HG02938 (cell line): ENCODE measurements at regions not wholly inside any gene's neighbourhood (a gene's known extent, or its start where the extent isn't known, plus 50 kb on each side); places are given as distances from the start of the nearest gene placed in this dataset.
"Not testable (repeated sequence)": the region's sequence is repeated elsewhere in the genome, so short reads cannot be mapped to it uniquely, and the experiment has no call there.

Source experiments
- ATAC-seq: cut with Tn5 transposase; IDR thresholded peaks from one replicate; pipeline ENCODE4 v1.9.1; 2021; ENCODE audit warnings: mild to moderate bottlenecking, moderate library complexity; ENCODE audit not compliant: unreplicated experiment

DNA sequence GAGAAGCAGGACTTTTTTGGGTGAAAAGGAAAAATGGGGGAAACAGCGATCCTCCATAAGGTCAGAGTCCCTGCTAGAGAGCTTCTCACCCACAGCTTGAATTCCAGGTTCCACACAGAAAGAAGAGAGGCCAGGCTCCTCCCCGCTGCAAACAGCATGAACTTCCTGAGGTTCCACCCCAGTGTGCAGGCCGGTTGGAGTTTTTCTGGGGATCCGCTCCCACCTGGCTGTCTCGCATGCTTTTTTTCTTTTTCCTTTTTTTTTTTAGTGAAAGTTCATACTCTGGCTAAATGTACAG, 595.1 kb upstream of the ZP4 start:
- ATAC-seq = no peak

DNA sequence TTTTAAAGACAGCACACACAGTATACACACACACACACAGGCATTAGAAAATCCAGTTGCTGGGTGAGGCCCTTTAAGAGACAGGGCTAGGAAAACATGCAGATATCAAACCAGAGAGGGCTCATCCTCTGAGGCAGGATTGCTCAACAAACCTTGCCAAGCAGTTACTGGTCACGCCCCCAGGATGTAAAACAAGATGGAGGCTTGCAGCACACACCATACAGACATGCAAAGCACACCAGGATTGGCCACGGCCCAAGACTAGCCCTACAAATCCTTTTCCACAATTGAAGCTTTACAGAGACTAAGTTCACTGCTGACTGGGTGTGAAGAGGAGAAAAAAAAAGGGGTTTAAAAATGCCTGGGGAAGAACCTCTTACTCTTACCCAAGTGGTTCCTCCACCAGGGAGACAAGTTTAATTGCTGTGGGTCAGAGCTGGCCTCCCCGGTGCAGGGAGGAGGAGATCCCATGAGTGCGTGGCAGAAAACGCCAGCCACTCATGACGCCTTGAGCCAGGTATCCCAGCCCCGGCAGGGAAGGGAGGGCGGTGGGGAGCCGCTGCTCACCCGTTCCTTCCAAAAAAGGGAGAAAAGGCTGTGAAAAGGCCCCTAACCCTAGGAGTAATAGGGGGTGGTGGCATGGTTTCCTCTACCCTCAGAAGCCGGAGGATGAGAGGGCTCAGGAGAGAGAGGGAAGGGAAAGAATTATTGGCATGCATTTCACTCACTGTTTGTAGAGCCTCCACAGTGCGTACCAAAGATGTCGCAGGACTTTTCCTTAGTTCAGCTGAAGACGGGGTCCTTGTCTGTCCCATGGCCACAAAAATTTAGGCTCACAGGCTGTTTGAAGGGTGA, 594.6 kb upstream of the ZP4 start:
- no peak for ATAC-seq

DNA sequence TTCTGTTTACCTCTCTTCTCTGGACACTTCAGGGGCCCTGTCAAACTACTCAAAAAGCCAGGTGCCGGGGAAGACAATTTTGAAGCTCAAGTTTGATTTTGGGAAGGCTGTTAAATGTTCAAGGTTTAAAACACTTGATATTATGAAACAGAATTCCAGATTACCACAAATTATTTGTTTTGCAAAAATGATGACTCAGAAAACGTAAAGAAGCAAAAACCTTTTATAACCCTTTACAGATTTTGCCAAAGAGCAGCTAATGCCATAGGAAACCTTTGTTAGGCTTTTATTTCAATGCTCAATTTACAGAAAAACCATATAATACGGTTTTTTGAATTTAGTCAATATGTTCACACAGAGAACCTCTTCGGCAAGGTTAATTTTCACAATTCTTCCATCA, 593.4 kb upstream of the ZP4 start:
- no peak for ATAC-seq

DNA sequence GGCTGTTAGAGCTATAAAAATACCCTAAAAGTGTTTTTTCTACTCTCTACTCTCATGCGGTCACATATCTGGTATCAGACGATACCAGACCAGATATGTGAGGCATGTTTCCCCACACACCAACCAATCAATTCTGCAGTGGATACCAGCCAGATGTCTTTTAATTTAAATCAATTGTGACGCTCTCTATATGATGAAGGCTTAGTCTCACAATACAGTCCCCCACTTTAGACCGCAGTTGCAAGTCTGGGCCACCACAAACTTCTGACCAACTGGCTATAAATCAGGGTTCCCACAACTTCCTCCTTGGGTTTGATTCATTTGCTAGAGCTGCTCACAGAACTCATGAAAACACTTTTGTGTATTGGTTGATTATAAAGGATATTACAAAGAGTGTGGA, 586.1 kb upstream of the ZP4 start:
- no peak for ATAC-seq

DNA sequence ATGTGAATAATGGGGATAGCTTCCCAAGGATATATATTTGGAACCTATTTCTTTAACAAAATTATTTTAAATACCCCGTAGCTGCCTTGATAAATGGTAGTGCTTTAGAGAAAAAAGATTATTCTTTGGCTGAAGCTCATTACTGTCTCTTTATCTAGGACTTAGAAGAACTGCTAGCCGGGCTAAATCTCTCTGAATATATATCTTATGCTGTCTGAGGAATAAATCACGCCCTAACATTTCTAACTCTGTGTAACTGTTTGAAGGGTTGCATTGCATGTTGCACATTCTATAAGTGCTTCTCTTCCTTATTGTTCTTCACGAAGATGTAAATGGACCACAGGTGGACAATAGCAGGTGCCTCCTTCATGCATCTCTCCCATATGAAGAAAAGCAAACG, 585.0 kb upstream of the ZP4 start:
- ATAC-seq = no peak

DNA sequence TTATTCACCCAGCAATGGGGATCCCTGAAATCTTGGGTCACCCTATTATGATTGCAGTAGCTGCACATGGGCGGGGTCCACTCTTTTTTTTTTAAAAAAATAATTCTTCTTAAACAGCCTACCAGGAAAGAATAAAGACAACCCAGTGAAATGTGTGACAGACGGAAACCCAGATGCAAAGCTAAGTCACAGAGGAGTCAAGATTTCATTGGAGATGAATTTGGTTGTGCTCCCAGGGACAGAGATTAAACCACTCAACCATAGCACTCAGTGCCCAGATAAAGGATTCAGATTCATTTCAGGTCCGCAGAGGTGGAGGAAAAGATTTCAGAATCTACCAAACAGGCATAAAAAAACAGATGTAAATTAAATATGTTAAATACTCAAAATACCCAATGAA, 583.5 kb upstream of the ZP4 start:
- no peak for ATAC-seq

DNA sequence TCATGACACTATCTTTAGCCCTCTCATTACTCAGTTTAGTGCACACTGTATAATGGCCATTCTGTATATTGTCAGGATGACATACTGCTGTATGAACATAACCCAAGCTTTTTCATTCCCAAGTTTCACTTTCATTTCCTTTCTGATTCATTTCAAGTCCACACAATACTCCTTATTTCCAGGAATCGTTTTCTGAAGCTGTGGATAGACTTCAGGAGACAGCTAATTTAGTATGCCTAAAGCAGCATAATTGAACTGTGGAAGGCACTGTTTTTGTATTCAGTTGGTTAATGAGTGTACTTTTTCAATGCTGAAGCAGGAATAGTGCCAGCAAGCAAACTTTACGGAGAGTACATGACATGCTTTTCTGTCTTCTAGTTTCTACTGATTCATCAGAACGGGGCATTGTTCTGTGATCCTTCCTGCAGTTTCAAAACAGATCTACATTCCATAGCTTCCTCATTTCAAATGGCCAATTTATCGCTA, 578.5 kb upstream of the ZP4 start:
- no peak for ATAC-seq

DNA sequence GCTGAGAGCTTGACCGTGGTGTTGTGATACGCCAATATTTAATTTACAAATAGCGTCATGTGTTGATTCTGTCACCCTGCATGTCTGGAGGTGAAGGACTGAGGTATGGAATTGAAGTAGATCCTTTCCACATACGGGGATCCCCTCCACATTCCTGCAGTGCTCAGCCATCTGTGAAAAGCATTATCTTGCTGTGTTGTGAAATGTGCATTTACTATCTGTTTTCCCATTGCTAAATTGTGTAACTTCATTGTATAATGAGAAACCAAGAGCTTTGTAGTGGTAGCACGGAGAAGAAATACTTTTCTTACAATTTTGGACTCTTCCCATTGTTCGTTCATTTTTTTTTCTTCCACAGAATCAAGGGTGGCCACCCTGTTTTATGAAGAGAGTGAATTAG, 577.3 kb upstream of the ZP4 start:
- no peak for ATAC-seq

DNA sequence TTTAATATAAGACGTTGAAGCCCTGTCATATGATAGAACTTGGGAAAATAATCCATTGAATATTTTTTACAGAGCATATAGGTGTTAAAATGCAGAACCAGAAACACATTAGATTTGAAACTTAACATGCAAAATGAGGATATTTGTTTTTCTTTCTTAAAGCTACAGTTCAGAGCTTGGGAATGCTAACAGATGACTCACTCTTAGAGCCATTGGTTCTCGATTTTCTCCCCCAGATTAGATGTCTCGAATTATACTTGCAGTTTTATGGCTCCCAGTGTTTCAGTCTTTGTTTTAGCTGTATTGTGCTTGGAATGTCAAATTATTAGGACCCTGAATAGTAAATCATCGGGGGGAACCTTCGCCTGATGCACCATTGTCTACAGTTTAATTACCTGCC, 575.7 kb upstream of the ZP4 start:
- no peak for ATAC-seq

DNA sequence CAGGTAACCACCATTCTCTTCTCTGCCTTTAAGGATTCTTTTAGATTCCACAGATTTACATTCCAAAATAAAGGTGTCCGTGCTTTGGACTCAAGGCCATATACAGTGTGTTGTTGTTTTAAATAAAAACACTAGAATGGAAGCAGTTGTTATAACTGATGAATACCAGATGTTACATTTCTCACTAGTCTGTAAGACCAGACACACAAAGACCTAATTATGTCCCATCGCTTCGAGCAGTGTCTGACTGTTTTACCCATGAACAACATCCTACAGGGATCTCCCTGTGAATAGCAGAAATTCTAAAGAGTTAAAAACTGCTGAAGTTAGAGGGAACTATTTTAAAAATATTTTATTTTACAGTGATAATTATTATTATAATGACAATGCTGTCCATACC, 574.7 kb upstream of the ZP4 start:
- ATAC-seq = no peak

DNA sequence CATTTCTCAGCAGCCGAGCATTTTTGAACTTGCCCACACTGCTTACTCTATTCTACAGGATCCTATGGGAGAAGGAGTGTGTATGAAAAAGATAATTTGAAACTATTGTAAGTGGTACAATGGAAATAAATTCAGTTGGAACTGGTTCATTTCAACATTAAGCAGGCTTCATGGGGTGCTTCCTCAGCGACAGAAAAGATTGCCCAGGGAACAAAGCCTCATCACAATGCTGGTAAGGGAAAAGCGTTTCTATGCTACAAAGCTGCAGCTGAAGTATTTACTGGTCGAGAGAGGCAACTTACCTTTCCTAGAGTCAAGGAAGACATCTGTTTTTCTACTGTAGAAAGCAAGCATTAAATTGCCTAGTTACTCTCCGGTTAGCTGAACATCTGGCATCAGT, 568.2 kb upstream of the ZP4 start:
- ATAC-seq = no peak

DNA sequence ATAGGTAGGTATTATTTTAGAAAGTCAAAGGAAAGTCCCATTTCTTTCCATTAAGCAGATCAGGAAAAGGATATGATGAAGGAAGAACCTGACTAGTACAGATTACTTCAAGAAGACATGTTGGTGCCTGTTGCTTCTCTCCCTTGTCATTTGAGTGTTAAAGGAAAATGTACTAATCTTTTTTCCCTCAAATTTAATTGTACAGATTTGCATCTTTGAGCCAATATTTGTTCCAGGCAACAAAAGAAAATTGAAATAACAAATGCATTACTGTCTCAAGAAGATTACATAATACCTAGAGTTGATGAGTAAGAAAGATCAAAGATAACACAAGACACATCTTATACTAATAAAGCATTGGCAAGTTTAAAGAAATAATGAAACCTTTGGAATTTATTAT, 566.9 kb upstream of the ZP4 start:
- no peak for ATAC-seq

DNA sequence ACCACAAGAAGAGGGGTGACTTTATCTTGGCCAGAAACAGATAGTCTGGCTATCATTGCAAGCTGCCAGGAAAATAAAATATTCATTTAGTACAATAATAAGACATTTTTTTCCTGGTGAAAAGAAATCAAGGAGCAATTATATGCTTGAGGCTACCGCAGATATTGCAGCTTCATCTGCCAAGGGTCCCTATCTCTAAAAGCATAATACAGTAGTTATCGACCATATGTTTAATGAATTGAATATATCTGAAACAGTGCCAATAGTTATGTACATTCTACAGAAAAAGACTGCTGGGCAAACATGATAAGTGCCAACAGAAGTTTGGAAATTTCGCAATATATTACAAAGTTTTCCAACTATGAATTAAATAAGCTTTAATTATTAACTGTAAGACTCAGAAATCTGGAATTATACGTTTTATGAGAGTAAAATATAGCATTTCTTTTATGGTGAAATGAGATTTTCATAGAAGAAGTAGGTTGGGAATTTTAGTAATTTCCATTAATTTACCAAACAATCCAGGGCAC, 561.1 kb upstream of the ZP4 start:
- ATAC-seq = no peak

DNA sequence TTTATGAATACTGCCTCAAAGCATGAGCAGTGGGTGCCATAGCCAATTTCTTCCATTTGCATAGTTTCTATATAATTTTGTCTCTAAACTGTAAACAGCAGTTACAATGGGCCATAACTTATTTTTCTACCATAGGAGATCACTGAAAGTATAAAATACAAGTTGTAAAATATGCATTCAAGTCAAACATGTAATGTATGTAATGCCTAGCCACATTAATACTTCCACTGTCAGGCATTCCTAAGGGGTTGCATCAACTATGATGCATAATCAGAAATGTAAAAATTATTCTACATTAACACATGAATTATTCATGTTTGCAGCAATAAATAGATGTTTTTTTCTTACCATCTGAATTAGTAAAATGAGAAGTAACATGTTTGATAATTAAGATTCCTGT, 560.3 kb upstream of the ZP4 start:
- no peak for ATAC-seq

DNA sequence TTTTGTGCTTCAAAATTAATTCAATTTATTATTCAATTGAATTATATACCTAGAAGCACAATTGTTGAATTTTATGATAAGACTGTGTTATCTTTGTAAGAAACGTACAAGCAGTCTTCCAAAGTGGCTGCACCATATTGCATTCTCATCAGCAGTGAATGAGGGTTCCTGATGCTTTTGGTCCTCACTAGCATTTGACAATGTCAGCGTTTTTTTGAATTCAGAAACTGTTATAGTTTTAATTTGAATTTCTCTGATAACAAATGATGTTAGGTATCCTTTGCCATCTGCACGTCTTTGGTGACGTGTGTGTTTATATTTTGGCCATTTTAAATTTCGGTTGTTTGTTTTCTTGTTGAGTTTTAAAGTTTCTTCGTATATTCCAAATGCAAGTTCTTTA, 553.0 kb upstream of the ZP4 start:
- no peak for ATAC-seq

DNA sequence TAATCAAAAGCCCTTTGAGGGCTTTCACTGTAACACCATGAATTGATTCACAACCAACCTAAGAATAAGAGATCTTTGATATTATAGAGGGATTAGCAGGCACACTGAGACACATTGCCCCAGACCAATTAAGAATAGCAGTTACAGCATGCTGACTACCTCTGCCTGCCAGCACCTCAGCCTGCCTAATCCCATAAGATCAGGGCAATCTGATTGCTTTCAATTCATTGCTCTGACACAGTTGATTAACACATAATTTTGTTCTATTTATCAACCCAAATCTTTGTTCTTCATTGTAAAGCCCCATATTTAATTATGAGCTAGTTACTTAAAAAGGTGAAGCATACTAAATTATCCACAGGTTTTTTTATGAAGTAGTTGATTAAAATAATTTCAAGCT, 548.8 kb upstream of the ZP4 start:
- no peak for ATAC-seq

DNA sequence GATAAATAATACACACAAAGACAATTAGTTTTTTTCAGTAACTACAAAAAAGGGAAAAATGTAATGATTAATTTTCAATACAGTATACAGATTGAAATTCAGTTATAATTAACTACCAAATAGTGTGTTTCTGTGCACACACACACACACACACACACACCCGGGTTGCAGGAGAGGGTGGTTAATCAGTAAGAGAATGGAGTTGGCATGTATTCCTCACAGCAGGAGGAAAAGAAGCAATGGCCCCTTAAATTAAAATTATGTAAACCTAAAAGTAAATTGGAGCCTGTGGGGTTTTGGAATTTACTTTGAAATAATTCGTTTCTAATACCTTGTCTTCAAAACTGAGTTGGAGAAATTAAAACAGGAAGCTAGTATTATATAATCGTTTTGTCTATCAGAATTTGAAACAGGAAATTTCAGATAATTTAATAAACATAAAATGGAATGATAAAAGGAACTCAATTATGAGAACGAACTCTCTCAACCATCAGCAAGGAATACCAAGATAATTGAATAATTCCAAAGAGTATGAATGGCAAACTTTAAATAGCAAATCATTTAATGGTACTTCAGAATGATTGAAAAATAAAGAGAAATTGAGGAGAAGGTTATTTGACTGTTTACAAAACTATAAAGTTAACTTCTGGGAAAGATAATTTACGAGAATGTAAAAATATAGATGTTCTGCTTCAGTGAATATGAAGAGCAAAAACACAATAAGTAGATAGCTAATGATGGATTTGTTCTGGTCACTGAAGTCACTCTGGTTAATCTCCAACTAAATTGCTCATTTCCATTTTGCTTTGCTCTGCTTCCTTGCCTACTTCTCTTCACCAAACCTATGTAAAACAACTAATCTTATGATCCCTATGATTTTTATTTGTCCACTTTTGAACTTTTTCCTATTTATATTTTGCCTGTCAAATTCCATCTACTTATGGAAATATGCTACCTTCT, 547.9 kb upstream of the ZP4 start:
- ATAC-seq = no peak

DNA sequence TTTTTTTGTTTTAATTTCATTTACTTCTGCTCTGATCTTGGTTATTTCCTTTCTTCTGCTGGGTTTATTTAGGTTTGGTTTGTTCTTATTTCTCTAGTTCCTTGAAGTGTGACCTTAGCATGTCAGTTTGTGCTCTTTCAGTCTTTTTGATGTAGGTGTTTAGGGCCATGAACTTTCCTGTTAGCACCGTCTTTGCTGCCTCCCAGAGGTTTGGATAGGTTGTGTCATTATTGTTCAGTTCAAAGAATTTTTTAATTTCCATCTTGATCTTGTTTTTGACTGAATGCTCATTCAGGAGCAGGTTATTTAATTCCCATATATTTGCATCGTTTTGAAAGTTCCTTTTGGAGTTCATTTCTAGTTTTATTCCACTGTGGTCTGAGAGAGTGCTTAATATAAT, 539.0 kb upstream of the ZP4 start:
- not testable (repeated sequence) for ATAC-seq

DNA sequence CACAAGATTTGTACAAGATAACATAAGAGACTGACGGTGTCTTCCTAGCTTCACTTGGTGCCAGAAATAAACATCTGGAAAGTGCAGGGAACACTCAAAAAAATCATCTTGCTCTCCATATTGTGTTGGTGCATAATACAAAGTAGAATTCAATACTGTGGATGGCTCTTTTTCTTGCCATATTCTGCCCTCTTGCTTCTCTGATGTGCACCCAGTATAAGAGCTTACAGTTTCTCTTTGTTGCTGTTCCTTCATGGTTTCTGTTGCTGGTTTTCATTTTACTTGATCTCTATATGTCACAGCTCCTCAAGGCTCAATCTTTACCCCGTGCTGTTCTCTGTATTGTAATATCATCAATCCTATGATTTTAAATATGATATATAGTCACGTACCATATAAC, 528.5 kb upstream of the ZP4 start:
- ATAC-seq = no peak

DNA sequence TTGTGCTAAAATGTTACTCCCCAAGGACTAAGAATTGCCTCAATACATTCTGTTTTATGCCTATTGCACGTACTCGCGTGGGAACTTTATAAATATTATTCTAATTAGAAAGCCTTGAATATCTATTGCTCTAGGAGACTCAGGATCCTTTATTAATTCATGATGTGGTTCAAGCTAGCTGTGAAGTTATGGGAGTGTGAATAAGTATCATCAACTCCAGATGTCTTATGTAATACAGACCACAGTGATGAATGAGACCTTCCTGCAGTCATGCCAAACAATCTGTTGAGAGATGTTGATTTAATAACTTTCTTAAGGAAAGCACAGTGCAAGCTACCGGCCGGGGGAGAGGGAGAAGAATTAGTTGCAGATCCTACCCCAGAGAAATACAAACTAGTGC, 519.2 kb upstream of the ZP4 start:
- no peak for ATAC-seq

DNA sequence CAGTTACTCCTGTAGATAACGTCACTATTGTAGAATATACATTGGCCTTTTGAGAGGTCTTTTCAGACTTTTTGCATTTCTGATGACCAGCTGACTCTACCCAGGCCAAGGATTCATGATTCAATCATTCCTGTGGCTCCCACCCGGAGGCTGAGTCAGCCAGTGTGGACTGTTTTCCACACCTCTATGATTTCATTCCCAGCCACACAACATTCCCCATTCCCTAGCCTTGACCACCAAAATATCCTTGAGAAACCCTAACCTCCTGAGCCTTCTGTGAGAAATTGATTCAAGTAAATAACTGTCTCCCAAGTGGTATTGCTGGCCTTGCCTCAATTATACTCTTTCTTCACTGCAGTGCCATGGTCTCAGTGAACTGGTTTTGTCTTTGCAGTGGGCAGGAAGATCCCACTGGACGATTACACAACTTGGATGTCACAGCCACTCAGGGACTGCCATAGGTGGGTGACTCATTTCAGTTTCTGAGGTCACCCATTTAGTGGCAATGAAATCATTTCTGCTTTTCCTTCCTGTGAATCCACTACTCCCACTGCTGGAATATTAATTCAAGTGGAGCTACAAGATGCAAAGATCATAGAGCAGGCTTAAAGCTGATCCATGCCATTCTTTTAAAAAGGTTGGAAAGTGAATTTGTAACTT, 518.6 kb upstream of the ZP4 start:
- no peak for ATAC-seq
